Cardiac muscle cell (in vitro differentiated cells and primary cell): ENCODE measurements at regions not wholly inside any gene's neighbourhood (a gene's known extent, or its start where the extent isn't known, plus 50 kb on each side); places are given as distances from the start of the nearest gene placed in this dataset.

Experiments
- DNase-seq, 2 donors: peaks; one replicate each; pipeline versions ENCODE4 v3.0.0 to v3.0.0-alpha.2; 2010 to 2017; ENCODE audit warnings: low read depth in 1 of 2, low spot score in 1 of 2
- H3K27ac ChIP-seq: fragments of 200-600 bp; sonication (generic); 2 replicates; pipeline ENCODE4 v1.5.1; 2016
- H3K27me3 ChIP-seq: fragments of 200-600 bp; sonication (generic); 2 replicates; pipeline ENCODE4 v1.6.0; 2016; ENCODE audit warnings: control low read depth
- H3K36me3 ChIP-seq: fragments of 200-600 bp; sonication (generic); 2 replicates; pipeline ENCODE4 v1.5.1; 2016; ENCODE audit warnings: control low read depth
- H3K4me1 ChIP-seq: fragments of 200-600 bp; sonication (generic); 2 replicates; pipeline ENCODE4 v1.8.1; 2017; ENCODE audit warnings: low read depth, mild to moderate bottlenecking, mixed run types
- H3K4me3 ChIP-seq: fragments of 200-600 bp; sonication (generic); 2 replicates; pipeline ENCODE4 v1.5.1; 2016; ENCODE audit warnings: mild to moderate bottlenecking
- H3K9me3 ChIP-seq: fragments of 200-600 bp; sonication (generic); 2 replicates; pipeline ENCODE4 v1.5.1; 2017; ENCODE audit warnings: low read depth, mild to moderate bottlenecking, control low read depth
- CTCF ChIP-seq: IDR thresholded peaks from 2 replicates; pipeline ENCODE4 v1.5.1; 2012; ENCODE audit warnings: low read depth, mild to moderate bottlenecking, low read length

GRCh38 chr14:71507681-71508080 is 424.5 kb upstream of the RGS6 start:
- Histone ChIP-seq H3K9me3 (no peaks in the 10 kb centered on the region), H3K27me3 (no peaks in the 10 kb centered on the region), H3K36me3 (no peaks in the 10 kb centered on the region), H3K4me1 (peaks cover 21% of the 10 kb centered on the region), H3K4me3 (no peak overlapping the region), H3K27ac (peak overlapping the region; percentile 61)
- TF ChIP-seq CTCF, result no peak
- peak in 1 of 2 donors; percentile 64 for DNase-seq

- Histone ChIP-seq H3K4me3 (no peak overlapping the region), H3K4me1 (peaks cover 21% of the 10 kb centered on the region), H3K36me3 (no peaks in the 10 kb centered on the region), H3K9me3 (no peaks in the 10 kb centered on the region), H3K27me3 (no peaks in the 10 kb centered on the region), H3K27ac (no peak overlapping the region)
- no peak for TF ChIP-seq CTCF
- DNase-seq, result no peak
Observed at GRCh38 chr14:71508901-71509300, 423.3 kb upstream of the RGS6 start.

- H3K4me3 ChIP-seq, result no peak overlapping the region
- H3K27me3 ChIP-seq, result no peaks in the 10 kb centered on the region
- no peak for TF ChIP-seq CTCF
- no peaks in the 10 kb centered on the region for H3K9me3 ChIP-seq
- no peak for DNase-seq
- H3K36me3 ChIP-seq, result no peaks in the 10 kb centered on the region
- no peak overlapping the region for H3K27ac ChIP-seq
- peaks cover 16% of the 10 kb centered on the region for H3K4me1 ChIP-seq
Observed at GRCh38 chr14:71511152-71511551, 421.1 kb upstream of the RGS6 start.

GRCh38 chr14:71514941-71515919 is 417.0 kb upstream of the RGS6 start:
- Histone ChIP-seq H3K36me3 (no peaks in the 10 kb centered on the region), H3K9me3 (no peaks in the 10 kb centered on the region), H3K27me3 (no peaks in the 10 kb centered on the region), H3K4me3 (no peak overlapping the region), H3K27ac (no peak overlapping the region), H3K4me1 (no peaks in the 10 kb centered on the region)
- DNase-seq, result no peak
- no peak for TF ChIP-seq CTCF

- Histone ChIP-seq H3K4me1 (peaks cover 10% of the 10 kb centered on the region), H3K27me3 (no peaks in the 10 kb centered on the region), H3K4me3 (no peak overlapping the region), H3K9me3 (no peaks in the 10 kb centered on the region), H3K36me3 (no peaks in the 10 kb centered on the region), H3K27ac (no peak overlapping the region)
- TF ChIP-seq CTCF, result no peak
- DNase-seq, result no peak
Observed at GRCh38 chr14:71521238-71522135, 410.7 kb upstream of the RGS6 start.
